Breast epithelium (tissue), 3 donors: ENCODE measurements at regions not wholly inside any gene's neighbourhood (a gene's known extent, or its start where the extent isn't known, plus 50 kb on each side); places are given as distances from the start of the nearest gene placed in this dataset.
A peak's percentile ranks its signal among the peaks of the same experiment; 100 is the strongest.

ENCODE experiments used
- POLR2A ChIP-seq: fragments of 450-650 bp; IDR thresholded peaks from one replicate; pipeline ENCODE4 v1.6.1; 2016; ENCODE audit warnings: antibody characterized with exemption, mild to moderate bottlenecking, moderate library complexity
- POLR2AphosphoS5 ChIP-seq, 3 donors: sonication (generic); formaldehyde crosslinking; IDR thresholded peaks; one replicate each; pipeline ENCODE4 v1.6.1; 2017; ENCODE audit warnings: antibody characterized with exemption in 3 of 3
- TF ChIP-seq, protein P1 (sequence below), 3 donors: fragments of 450-650 bp; IDR thresholded peaks; one replicate each; pipeline ENCODE4 v1.5.1; 2016 to 2017; ENCODE audit warnings: antibody characterized with exemption in 3 of 3, mild to moderate bottlenecking in 3 of 3, moderate library complexity in 3 of 3

DNA sequence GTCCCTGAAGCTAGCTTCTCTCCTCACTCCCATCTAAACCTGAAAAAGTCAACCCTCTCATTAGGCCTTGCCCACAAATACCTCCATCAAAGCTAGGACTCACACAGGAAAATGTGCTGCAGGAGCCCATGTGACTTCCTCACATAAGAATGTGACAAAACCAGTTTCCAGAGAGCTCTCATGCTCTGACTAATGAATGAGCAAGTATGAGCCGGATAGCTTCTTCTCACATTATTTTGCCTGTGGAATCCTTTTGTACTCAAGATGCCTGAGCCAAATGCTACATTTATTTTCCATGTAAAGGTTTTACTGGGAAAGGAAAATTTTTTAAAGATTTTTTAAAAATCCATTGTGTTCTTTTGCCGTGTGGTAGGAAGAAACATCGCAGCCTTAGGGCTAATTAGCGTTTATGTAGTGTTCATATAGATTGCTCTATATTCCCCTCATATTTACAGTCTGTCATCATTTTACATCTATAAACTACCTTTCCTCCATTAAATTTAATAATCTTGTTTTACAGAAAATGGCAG is 68.6 kb upstream of the CCN6 start:
- TF ChIP-seq POLR2A (no peak), POLR2AphosphoS5 (IDR thresholded peaks at IDR 0.05) (peak in 2 of 3 donors; percentile 15 to 38)
- TF ChIP-seq, protein P1, sequence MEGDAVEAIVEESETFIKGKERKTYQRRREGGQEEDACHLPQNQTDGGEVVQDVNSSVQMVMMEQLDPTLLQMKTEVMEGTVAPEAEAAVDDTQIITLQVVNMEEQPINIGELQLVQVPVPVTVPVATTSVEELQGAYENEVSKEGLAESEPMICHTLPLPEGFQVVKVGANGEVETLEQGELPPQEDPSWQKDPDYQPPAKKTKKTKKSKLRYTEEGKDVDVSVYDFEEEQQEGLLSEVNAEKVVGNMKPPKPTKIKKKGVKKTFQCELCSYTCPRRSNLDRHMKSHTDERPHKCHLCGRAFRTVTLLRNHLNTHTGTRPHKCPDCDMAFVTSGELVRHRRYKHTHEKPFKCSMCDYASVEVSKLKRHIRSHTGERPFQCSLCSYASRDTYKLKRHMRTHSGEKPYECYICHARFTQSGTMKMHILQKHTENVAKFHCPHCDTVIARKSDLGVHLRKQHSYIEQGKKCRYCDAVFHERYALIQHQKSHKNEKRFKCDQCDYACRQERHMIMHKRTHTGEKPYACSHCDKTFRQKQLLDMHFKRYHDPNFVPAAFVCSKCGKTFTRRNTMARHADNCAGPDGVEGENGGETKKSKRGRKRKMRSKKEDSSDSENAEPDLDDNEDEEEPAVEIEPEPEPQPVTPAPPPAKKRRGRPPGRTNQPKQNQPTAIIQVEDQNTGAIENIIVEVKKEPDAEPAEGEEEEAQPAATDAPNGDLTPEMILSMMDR (IDR thresholded peaks at IDR 0.05), result peak in 1 of 3 donors; percentile 21
